ENCODE measurements at regions not wholly inside any gene's neighbourhood (a gene's known extent, or its start where the extent isn't known, plus 50 kb on each side); places are given as distances from the start of the nearest gene placed in this dataset.
"Not testable (repeated sequence)": the region's sequence is repeated elsewhere in the genome, so short reads cannot be mapped to it uniquely, and the experiment has no call there.

DNA sequence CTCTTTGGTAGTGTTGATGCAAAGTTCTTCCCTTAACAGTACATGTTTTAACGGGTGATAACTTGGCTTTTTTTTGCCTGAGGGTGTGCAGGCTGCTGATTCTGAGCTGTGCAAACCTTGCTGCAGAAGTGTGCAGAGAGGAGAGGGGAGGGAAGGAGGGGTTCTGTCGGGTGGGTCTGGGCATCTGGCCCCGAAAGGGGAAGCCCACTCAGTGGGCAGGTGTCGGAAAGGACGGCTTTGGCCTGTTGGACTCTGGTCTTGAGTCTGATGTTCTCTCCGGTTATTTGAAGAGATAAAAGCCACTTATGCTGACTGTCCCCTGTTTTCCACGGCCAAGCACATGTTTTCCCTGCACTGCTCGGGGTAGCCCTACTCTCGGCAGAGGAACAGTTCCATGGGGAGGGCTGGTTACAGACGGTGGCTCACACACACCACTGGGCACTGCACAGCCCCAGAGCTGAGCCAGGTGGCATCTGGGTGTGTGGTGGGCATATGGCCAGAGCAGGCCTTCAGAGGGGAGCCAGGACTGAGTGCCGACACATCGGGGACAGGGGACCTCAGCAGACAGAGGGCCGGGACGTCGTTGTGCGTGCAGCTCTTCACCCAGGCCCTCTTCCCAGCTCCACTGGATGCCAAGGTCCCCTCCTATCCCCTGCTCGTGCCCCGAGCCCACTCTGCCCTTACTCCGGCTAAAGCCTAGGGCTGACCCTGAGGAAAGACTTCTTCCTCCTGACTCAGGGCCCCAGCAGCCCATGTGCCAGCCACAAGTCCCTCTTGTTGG, 93.2 kb downstream of the TEX29 start:
- DNase-seq (ENCODE audit: low spot score): no peak

DNA sequence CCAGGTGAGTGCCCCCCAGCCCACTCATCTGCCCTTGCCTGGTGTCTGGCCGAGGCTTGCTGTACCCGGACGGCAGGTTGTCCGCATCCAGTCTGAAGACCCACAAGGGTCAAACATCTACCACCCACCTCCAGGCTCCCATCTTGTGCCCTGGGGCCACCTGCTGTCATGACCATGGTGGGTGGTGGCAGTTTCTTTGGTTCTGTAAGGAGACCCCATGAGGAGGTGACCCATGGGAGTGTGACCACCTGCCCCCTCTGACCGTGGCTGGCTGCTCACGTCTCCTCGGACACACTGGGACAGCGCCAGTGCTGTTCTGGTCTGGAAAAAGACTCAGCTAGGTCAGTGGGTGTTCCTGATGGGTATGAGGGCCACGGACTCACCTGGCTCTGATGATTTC, 93.9 kb downstream of the TEX29 start:
- DNase-seq (ENCODE audit: low spot score): no peak

DNA sequence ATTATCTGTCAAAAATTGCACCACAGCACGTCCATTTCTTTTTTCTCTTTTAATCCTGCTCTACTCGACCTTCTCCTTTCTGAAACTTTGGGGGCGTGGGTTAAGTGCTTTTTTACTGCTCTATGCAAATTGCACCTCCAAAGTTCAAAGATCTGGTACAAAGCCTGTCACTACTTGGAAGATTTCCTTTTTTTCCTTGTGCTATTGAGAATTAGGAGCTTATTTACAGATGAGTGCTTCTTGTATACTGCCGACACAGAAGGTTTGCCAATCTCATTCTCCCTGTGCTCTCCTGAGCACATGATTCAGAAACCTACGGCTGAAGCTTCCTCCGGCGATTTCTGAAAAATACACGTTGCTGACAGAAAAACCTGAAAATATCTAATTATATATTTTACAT, 94.8 kb downstream of the TEX29 start:
- DNase-seq (ENCODE audit: low spot score): no peak

DNA sequence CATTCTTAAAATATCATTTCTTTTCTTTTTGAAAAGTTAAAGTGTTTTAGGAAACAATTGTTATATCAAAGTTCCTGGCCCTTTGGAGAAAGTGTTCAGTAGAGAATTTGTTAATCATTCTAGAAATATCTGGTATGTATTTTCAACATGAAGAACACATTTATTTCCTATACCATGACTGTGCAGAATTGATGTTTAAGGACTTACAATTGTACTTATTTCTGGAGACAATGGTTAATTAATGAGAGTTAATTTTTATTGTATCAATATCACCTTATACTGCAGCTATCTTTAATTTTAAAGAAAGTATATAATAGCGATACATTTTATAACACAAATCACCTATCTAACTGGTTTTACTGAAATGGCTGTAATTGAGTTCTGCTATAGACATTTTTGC, 95.3 kb downstream of the TEX29 start:
- no peak for DNase-seq (ENCODE audit: low spot score)

DNA sequence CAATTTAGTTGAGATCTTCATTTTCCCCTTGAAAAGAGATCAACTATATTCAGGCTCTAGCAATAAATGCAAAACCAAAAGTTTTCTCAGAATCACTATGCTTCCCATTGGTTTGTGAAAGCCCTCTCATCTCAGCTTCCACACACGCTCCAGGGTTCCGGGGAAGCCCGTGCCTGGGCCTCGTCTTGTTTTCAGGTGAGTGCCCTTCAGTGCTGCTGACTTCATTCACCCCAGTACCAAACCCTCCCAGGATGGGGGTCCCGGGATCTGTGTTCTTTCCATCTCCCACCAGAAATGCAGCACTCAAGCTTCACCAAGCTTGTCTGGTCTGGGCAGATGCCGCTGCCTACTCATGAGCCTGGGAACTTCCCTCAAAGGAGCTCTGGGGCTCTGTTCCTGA, 97.7 kb downstream of the TEX29 start:
- no peak for DNase-seq (ENCODE audit: low spot score)

DNA sequence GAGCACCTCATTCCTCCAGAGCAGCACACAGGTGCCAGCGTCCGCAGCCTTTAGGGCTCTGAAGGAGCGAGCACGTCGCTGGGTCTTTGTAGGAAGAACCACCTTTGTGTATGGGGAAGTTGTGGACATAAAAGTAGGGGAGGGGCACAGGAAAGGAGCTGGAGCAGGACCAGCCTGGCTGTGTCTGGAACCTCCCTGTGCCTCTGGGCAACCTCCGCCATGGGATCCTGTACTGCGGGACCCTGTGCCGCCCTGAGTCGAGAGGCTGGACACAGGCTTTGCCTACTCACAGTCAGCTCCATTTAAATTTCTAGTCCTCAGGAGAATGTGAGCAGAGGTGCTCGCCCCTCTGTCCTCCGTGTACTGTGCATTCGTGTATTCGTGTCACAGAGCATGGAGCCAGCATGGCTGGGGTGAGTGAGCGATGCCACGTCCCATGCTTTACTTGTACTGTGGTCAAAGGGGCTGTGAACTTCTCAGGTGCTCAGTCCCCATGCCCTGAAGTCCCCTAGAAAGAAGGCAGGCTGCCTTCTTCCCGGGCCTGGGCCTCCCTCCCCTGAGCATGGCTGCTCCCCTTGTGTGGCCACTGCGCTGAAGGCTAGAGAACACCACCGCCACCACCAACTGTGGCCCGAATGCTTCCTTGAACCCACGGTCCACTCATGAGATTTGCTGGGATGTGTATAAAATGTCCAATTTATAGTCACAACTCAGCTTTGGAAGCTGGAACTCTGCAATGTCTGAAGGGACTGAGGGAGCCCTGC, 99.9 kb downstream of the TEX29 start:
- DNase-seq (ENCODE audit: low spot score): no peak

DNA sequence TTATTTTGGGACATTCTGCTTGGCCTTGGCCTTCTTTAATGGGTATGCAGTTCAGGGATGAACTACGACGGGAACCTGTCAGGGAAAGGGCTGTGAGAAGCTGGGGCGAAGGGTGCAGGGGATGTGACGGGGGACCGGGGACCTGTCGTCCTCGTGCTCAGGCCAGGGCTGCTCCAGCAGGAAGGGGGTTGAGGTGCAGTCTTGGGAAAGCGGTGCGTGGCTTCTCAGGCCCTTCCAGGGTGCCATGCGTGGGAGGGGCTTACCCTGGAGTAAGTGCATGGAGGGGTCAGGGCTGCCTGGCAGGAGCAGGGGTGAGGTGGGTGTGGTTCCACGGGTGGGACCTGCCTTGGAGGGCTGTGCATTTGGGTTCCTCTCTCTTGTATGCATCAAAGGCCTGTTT, 100.8 kb downstream of the TEX29 start:
- DNase-seq (ENCODE audit: low spot score): no peak

DNA sequence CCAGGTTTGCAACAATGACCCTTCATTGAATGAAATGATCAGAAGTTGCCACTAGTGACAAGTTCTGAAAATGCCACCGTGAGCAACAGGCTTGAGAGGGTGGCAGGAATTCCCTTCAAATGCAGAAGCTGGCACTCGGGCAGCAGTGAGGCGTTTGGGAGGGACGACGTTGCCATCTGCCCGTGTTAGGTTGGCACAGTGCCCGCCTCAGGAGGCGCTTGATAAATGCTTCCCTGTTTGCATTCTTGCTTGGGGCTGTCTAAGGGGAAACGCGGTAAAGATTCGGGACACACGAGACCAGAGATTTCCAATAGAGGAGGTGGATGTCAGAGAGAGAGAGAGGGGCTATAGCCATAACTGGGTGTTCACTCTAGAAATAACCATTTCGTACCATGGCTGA, 101.9 kb downstream of the TEX29 start:
- DNase-seq (ENCODE audit: low spot score): no peak

DNA sequence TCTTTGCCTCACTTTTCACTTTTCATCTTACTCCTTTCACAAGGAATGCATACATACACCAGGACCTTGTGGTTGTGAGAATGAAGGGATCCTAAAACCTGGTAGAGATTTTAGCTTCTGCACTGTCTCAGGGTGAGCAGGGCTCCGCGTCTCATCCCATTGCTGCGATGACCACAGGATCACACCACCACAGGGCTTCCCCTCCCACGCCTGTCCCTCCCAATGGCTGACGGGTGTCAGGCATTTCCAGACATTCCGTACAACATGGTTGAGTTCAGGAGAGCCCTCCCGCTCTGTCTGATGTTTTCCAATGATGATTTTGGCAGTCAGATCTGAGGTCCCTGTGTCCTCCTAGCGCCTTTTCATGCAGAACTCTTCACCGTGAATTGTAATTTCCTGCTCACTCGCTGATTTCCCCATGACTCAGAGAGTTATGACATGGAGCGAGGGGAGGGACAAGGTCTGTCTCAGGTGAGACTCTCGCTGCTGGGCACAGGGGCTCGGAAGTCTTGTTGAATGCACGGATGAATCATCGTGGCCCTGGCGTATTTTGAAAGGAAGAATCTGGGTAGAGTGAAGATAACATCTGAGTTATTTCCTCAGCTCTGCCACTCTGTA, 102.8 kb downstream of the TEX29 start:
- DNase-seq (ENCODE audit: low spot score): no peak

DNA sequence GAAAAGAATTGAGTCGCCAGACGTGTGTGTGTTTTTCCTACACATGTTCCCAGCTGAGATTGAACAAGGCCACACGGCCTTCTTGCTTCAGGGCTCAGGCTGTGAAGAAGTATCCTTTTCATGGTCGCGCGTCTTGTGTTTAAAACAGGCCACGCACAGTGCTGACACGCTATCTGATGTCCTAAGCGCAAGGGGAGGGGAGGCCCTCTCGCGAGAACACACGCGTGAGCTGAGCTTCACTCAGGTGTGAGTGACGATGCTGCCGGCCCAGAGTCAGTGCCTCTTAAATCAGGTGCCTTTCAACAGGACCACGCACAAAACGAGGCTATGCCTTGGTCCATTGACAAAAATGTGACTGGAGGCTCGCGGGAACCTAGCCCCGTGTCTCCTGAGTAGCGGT, 103.7 kb downstream of the TEX29 start:
- DNase-seq (ENCODE audit: low spot score): no peak

DNA sequence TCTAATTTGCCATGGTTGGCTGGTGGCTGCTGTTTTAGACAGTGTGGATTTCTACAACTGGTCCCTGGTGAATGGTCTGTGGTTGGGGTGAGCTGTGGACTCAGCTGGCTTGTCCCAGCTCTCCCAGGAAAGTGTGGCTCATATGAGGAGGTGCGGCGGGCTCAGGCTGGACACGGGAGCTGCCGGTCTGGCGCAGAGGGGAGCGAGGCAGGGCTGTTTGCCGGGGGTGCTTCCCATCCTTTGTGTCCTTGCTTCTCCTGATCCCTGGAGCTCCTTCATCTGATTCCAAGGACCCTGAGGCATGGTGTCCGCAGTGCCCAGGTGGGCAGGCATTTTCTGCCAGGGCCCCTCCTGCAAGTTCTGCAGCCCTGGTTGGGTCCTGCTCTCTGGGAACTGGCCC, 104.9 kb downstream of the TEX29 start:
- no peak for DNase-seq (ENCODE audit: low spot score)

DNA sequence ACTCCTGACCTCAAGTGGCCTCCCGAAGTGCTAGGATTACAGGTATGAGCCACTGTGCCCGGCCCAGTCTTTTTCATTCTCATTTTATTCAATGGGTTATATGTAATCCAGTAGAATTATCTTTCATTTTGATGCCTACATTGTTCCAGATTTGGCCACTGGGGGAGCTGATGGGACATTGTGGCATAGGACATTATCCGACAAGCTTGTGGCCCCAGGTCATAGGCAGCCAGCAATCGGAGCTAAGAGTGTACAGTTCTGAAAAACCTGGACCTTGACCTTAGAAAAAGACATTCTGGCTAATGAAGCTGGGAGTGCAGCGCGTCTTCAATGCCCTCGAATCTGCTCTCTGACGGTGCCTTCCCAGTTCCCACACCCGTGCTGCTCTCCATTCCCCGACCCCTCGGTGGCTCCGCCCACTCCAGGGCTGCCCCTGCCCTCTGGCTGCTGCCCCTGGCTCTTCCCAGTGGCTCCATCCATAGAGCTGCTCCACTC, 108.7 kb downstream of the TEX29 start:
- DNase-seq (ENCODE audit: low spot score): no peak

DNA sequence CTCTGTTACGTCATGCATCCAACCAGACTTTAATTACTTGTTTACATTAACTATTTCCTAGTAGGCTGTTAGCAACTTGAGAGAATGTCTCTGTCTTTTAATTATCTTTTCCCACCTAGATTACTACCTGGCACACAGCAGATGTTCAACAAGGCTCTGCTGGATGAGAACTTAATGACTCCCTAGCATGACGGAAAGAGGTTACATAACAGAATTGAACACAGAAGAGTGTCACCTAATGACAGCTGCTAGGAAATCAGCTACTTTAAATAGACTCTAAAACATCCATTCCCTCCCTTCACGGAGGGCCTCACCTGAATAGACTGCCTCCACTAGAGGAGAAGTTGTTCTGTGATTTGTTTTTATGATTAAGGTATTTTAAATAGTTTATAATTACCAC, 110.8 kb downstream of the TEX29 start:
- DNase-seq (ENCODE audit: low spot score): no peak

DNA sequence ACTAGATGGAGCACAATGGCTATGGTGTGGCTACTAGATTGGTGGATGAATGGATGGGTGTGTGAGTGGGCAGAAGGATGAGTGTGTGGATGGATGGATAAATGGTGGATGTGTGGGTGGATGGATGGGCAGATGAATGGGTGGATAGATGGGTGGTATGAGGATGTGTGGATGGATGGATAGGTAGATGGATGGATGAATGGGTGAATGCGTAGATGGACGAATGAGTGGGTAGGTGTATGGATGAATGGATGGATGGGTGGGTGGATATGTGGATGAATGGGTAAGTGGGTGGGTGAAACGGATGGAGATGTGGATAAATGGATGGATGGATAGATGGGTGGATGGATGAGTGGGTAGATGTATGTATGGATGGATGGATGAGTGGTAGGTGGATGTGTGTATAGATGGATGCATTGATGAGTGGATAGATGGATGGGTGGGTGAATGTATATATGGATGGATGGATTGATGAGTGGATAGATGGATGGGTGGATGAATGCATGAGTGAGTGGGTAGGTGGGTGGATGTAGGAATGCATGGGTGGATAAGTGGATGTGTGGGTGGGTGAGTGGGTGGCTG, 114.2 kb downstream of the TEX29 start:
- no peak for DNase-seq (ENCODE audit: low spot score)

DNA sequence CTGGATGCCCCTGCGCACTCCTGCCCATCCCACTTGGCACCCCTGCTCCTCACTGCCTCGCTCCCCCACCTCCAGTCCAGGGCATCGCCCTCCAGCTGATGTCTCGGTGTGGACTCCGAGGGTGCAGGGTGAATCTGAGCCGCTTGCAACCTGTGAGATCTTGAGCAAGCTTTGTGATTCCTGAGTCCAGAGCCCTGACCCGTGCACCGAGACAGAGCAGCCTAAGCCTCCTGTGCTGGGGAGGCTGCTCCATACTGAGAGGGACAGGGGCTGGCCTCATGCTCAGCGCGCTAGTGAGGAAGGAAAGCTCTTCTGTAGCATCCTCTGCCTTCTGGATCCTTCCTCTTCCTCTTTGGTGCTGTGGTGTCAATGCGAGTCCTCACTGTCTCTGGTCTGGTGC, 116.0 kb downstream of the TEX29 start:
- DNase-seq (ENCODE audit: low spot score): no peak

DNA sequence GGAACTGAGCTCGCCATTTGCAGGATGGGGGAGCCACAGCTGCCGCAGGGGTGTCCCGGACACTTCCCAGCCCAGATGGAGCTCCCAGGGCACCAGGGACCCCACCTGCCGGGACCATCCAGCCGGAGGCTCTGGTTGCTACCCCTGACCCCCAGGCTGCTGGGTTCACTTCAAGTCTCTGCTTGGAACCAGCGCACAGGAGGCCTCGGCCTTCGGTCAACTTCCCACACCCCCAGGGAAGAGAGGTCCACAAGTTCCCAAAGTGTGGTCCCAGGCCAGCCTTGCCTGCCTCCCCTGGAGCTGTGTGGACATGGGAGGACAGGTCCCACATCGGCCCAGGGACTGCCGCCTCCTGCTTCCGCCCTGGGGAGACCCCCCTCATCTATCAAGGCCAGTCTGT, 117.0 kb downstream of the TEX29 start:
- DNase-seq (ENCODE audit: low spot score): no peak

DNA sequence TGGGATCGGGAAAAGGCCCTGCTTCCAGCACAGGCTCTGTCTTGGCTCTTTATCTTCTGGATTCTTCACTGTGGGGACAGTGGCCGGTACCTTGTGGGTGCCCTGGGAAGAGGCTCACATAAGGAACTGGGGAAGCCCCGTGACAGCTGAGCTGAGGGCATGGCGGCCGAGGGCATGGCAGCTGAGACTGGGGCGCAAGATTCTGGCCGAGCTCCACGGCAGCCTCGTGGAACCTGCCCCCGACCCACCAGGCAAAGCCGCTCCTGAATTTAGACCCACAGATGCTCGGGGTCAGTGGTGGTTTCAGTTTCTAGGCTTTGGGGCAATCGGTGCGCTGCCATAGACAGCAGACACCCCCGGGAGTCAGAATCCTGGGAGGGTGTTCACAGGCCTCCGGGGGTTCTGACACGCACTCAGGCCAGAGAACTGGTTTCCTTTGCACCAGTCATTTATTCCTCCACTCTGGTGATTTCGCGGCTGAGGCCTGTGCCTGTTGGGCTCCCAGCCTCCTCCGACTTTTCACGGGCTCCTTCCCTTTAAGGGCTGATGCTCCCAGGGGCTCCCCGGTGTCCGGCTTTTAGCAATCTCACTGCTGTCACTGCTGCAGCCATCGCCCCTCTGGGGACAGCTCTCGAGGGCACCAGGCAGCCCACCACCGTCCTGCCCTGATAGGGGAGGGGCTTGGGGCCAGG, 117.6 kb downstream of the TEX29 start:
- DNase-seq (ENCODE audit: low spot score): no peak

DNA sequence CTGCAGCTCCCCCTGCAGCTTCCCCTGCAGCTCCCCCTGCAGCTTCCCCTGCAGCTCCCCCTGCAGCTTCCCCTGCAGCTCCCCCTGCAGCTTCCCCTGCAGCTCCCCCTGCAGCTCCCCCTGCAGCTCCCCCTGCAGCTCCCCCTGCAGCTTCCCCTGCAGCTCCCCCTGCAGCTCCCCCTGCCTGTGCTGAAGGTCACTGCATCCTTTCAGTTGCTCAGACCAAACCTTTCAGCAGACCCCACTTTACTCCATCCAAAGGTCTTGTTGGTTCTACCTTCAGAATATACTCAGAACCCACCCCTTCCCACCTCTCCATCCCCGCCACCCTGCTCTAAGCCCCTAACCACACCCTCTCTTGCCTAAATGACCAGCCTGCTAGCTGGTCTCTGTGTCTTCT, 120.0 kb downstream of the TEX29 start:
- not testable (repeated sequence) for DNase-seq (ENCODE audit: low spot score)

DNA sequence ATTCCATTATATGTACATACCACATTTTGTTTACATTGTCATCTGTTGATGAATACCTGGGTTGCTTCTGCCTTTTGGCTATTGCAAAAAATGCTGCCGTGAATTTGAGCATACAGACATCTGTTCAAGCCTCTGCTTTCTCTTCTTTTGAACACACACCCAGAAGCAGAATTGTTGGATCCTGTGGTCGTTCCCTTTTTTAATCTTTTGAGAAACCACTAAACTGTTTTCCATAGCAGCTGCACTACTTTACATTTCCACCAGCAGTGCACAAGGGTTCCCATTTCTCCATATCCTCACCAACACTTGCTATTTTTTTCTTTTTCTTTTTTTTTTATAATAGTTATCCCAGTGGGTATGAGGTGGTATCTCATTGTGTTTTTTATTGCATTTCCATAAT, 123.5 kb downstream of the TEX29 start:
- no peak for DNase-seq (ENCODE audit: low spot score)

DNA sequence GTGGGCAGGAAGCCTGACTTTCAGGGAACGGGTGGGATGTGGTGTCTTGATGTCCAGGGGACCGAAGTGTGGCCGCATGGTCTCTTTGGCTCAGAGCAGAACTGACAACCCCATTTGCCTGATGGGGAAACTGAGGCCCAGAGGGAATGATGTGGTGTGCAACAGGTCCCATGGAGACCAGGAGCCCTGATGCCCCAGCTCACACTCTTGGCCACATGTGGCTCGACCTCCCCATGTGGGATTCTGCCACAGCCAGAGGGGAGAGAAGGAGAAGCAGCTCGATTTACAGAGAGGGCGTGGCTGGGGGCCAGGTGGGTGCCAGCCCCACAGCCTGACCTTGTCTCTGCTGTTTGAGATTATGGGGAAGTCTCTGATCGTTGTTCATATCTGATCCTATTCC, 128.1 kb downstream of the TEX29 start:
- DNase-seq (ENCODE audit: low spot score): no peak

DNA sequence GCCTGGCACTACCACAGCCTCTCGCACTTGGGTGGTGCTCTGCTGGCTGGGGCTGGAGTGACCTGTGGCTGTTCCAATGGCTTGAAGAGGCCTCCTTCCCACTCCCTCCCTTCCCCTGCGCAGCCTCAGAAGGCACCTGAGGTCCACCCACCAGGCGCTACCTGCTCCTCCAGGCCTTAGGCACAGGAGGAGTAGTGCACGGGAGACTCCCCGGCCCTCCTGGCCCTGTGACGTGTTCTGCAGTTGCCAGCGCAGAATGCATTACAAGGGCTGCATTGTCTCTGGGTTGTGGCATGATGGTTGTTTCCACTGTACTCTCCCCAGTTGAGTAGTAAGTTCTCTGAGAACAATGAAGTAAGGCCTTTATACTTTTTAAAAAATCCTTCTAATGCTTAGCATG, 128.6 kb downstream of the TEX29 start:
- DNase-seq (ENCODE audit: low spot score): no peak

DNA sequence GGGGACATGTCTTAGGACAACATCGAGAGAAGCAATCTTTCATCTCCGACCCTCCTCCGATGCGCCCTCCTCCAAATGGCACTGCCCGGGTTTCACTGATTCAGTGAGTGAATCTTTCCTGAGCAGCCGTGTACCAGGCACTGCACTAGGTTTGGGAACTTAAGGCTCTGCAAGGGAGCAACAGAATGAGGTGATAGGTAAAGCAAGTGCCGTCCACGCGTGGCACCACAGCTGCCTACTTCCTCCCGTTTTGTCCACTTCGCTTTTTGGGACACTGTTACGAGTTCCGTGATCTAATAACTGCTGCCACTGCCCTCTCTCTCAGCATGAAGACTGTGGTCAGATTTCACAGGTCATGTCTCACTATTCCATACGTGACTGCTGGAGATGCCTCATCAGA, 131.0 kb downstream of the TEX29 start:
- no peak for DNase-seq (ENCODE audit: low spot score)
